ENCODE measurements at regions not wholly inside any gene's neighbourhood (a gene's known extent, or its start where the extent isn't known, plus 50 kb on each side); places are given as distances from the start of the nearest gene placed in this dataset.

GRCh38 chr11:98307827-98308491 is 712.8 kb upstream of the CNTN5 start (continued):
- TF ChIP-seq SAFB (IDR thresholded peaks at IDR 0.05; ENCODE audit: borderline replicate concordance, low read depth, low read length) (no peak), FOSL1 (tag; conservative IDR thresholded peaks at IDR 0.05) (no peak), RCOR1 (IDR thresholded peaks at IDR 0.05; ENCODE audit: borderline replicate concordance in 1 of 2, low read depth in 2 of 2, low read length in 2 of 2) (peak; percentile 22 to 33; a peak in 1 of 4 replicates), GATA2 (CRISPR knock-in tag; IDR thresholded peaks at IDR 0.05) (peak; percentile 94), CEBPB (tag; IDR thresholded peaks at IDR 0.05) (no peak), CHD4 (IDR thresholded peaks at IDR 0.05; ENCODE audit: insufficient read depth, insufficient replicate concordance, low read depth, low read length, poor library complexity, severe bottlenecking) (no peak), NFIC (IDR thresholded peaks at IDR 0.05) (peak; percentile 76), POLR2AphosphoS5 (IDR thresholded peaks at IDR 0.05; ENCODE audit: control insufficient read depth, insufficient read depth, low read depth, low read length) (peak; percentile 74), PML (IDR thresholded peaks at IDR 0.05; ENCODE audit: low read length) (0 out of 2 replicates have a peak, but pooled peaks have one; percentile 33), PKNOX1 (IDR thresholded peaks at IDR 0.05) (0 out of 2 replicates have a peak, but pooled peaks have one; percentile 10), NCOR1 (IDR thresholded peaks at IDR 0.05) (peak; percentile 74), POLR3G (IDR thresholded peaks at IDR 0.05; ENCODE audit: extremely low read depth, insufficient read length, insufficient replicate concordance) (no peak), SRSF1 (IDR thresholded peaks at IDR 0.05; ENCODE audit: low read depth, low read length) (no peak), ZFP30 (CRISPR knock-in tag; IDR thresholded peaks at IDR 0.05; ENCODE audit: borderline replicate concordance) (no peak), ZNF583 (CRISPR knock-in tag; IDR thresholded peaks at IDR 0.05) (no peak), FOXJ2 (tag; IDR thresholded peaks at IDR 0.05) (no peak), HDAC1 (IDR thresholded peaks at IDR 0.05) (peak in 1 of 2 experiments; percentile 58; a peak in 2 of 4 replicates), EP300 (IDR thresholded peaks at IDR 0.05; ENCODE audit: low read length) (peak; percentile 27; the same call in 1 of the 2 replicates), PBX2 (CRISPR knock-in tag; IDR thresholded peaks at IDR 0.05; ENCODE audit: low read depth) (no peak), PBX2 (tag; conservative IDR thresholded peaks at IDR 0.05; ENCODE audit: low read depth) (peak; percentile 26; the same call in 1 of the 2 replicates), CBFA2T2 (conservative IDR thresholded peaks at IDR 0.05) (peak; percentile 80), HNRNPUL1 (IDR thresholded peaks at IDR 0.05; ENCODE audit: low read length) (no peak), GTF2E2 (tag; IDR thresholded peaks at IDR 0.05) (no peak), DLX4 (CRISPR knock-in tag; IDR thresholded peaks at IDR 0.05) (no peak), ZFP36 (IDR thresholded peaks at IDR 0.05; ENCODE audit: low read depth, low read length, partially characterized antibody) (no peak)

All from K562 (cell line).